DND-41 (cell line): ENCODE measurements at regions not wholly inside any gene's neighbourhood (a gene's known extent, or its start where the extent isn't known, plus 50 kb on each side); places are given as distances from the start of the nearest gene placed in this dataset.

Experiments used
- EZH2 ChIP-seq: IDR thresholded peaks from 3 replicates; pipeline ENCODE4 v1.6.1; 2012; ENCODE audit warnings: borderline replicate concordance, low read depth, mild to moderate bottlenecking, moderate library complexity, low read length, inconsistent platforms; ENCODE audit not compliant: severe bottlenecking
- TF ChIP-seq, protein P1 (sequence below): IDR thresholded peaks from 2 replicates; pipeline ENCODE4 v1.5.1; 2012; ENCODE audit warnings: borderline replicate concordance, low read length, moderate library complexity, mild to moderate bottlenecking; ENCODE audit not compliant: poor library complexity, severe bottlenecking; ENCODE audit errors: extremely low read depth

- TF ChIP-seq, protein P1, sequence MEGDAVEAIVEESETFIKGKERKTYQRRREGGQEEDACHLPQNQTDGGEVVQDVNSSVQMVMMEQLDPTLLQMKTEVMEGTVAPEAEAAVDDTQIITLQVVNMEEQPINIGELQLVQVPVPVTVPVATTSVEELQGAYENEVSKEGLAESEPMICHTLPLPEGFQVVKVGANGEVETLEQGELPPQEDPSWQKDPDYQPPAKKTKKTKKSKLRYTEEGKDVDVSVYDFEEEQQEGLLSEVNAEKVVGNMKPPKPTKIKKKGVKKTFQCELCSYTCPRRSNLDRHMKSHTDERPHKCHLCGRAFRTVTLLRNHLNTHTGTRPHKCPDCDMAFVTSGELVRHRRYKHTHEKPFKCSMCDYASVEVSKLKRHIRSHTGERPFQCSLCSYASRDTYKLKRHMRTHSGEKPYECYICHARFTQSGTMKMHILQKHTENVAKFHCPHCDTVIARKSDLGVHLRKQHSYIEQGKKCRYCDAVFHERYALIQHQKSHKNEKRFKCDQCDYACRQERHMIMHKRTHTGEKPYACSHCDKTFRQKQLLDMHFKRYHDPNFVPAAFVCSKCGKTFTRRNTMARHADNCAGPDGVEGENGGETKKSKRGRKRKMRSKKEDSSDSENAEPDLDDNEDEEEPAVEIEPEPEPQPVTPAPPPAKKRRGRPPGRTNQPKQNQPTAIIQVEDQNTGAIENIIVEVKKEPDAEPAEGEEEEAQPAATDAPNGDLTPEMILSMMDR, result no peak
- TF ChIP-seq EZH2, result no peak
Measured at GRCh38 chr9:27880635-27881034, 307.4 kb upstream of the C9orf72 start.
